GM12878 (cell line): ENCODE measurements at regions not wholly inside any gene's neighbourhood (a gene's known extent, or its start where the extent isn't known, plus 50 kb on each side); places are given as distances from the start of the nearest gene placed in this dataset.

Experiments
- EZH2 ChIP-seq: IDR thresholded peaks from 2 replicates; pipeline ENCODE4 v1.6.1; 2012; ENCODE audit warnings: low read depth, mild to moderate bottlenecking, control low read depth, inconsistent platforms, low read length, borderline replicate concordance; ENCODE audit not compliant: control insufficient read depth
- PML ChIP-seq: IDR thresholded peaks from 2 replicates; pipeline ENCODE4 v1.6.1; 2012; ENCODE audit warnings: low read length, inconsistent platforms
- POLR2AphosphoS5 ChIP-seq: IDR thresholded peaks from 2 replicates; pipeline ENCODE4 v1.6.1; 2011; ENCODE audit warnings: mild to moderate bottlenecking, low read length, inconsistent platforms
- RBBP5 ChIP-seq: fragments of 200-600 bp; sonication (generic); conservative IDR thresholded peaks from 2 replicates; pipeline ENCODE4 v1.6.1; 2016
- SREBF1 ChIP-seq: IDR thresholded peaks from 2 replicates; pipeline ENCODE4 v1.6.1; 2012; ENCODE audit warnings: mild to moderate bottlenecking, low read length
- ZNF274 ChIP-seq: IDR thresholded peaks from one replicate; pipeline ENCODE4 v1.8.0; 2011; ENCODE audit not compliant: insufficient read length, insufficient read depth
- TF ChIP-seq, protein P1 (sequence below), 3 experiments: IDR thresholded peaks in 2 of 3; conservative IDR thresholded peaks in 1 of 3; 2 replicates each; pipeline ENCODE4 v1.5.1; 2011; ENCODE audit warnings: low read depth in 3 of 3, low read length in 3 of 3, mild to moderate bottlenecking in 3 of 3, control low read depth in 2 of 3, moderate library complexity in 2 of 3, inconsistent platforms in 1 of 3, mixed read lengths in 1 of 3; ENCODE audit not compliant: control insufficient read depth in 2 of 3, insufficient read depth in 1 of 3; ENCODE audit errors: extremely low read depth in 1 of 3

DNA sequence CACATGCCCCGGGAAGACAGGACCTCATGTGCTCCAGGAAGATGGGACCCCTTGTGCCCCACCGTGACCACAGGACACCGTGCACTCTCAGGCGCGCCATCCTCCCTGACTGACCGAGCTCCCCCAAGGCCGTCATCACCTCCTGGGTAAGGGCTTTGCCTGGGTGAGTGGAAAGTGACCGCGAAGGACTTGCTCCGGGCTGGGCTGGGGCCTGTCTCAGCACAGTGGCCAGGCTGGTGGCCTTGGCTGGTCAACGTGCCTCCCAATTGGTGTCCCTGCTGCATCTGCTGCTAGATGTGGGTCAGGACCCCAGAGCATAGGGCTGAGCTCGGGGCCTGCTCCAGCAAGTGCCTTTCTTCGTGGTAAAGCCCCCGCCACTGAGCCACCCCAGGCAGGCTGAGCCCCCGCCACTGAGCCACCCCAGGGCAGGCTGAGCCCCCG is 69.7 kb upstream of the CTDP1 start:
- TF ChIP-seq RBBP5 (no peak), EZH2 (no peak), SREBF1 (no peak), PML (no peak), ZNF274 (no peak), POLR2AphosphoS5 (no peak)
- TF ChIP-seq, protein P1, sequence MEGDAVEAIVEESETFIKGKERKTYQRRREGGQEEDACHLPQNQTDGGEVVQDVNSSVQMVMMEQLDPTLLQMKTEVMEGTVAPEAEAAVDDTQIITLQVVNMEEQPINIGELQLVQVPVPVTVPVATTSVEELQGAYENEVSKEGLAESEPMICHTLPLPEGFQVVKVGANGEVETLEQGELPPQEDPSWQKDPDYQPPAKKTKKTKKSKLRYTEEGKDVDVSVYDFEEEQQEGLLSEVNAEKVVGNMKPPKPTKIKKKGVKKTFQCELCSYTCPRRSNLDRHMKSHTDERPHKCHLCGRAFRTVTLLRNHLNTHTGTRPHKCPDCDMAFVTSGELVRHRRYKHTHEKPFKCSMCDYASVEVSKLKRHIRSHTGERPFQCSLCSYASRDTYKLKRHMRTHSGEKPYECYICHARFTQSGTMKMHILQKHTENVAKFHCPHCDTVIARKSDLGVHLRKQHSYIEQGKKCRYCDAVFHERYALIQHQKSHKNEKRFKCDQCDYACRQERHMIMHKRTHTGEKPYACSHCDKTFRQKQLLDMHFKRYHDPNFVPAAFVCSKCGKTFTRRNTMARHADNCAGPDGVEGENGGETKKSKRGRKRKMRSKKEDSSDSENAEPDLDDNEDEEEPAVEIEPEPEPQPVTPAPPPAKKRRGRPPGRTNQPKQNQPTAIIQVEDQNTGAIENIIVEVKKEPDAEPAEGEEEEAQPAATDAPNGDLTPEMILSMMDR (IDR thresholded peaks at IDR 0.05 in 2 of 3, conservative IDR thresholded peaks at IDR 0.05 in 1 of 3; ENCODE audit: control insufficient read depth in 2 of 3, extremely low read depth in 1 of 3, insufficient read depth in 1 of 3, low read depth in 3 of 3, low read length in 3 of 3): no peak
